ENCODE measurements at regions not wholly inside any gene's neighbourhood (a gene's known extent, or its start where the extent isn't known, plus 50 kb on each side); places are given as distances from the start of the nearest gene placed in this dataset.

DNA sequence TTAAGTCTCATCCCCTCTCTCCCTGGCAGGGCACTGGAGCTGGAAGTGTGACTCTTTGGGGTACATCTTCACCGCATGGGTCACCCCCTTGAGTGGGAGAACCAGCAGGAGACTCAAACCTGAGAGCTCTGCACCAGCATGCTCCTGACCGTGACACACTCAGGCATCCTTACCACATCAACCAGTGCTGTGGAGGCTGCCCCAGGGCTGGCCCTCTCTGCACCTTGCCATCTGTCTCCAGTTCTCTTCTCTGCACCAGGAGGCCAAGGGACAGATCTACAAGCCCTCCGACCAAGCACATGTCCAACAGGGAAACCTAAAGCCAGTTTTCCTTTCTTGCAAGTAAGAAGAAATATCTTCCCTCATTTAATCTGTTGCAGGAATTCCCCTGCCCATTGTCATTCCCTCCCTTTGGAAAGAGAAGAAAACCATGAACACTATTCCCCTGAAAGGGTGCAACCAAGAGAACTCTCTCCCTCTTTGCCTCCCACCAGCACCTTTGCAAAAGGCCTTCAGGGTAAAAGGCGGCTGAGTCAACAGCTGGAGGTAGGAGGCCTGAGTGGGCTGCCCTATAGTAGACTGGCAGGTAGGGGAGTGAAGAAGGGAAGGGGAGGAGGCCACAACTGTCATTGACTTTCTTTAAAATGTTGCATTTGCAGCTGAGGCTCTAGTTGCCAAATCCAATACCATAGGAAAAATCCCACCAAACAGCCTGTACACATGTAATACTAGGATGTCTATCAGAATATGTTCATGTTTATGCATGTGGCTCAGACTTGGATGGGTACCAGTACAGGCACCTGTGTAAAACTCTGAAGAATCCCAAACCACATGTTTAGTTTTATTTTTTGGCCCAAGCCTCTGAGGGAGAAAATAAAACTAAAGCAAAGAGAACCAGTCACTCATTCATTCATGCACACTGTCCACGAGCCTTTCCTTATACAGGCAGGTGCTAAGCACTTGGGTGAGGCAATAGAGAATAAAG, 117.0 kb downstream of the WT1 start:
- DNase-seq, result no peak

DNA sequence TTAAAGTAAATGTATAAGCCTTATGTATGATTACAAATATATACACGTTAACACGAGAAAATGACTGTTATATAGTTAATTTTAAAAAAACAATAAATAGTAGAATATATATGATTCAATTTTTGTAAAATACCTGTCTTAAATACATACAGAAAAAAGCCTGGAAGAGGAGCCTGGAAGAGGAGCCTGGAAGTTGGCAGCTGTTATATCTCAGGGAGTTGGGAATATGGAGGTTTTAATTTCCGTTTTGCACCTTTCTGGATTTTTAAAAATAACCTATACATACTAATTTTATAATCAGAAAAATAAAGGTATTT, 111.6 kb downstream of the WT1 start:
- DNase-seq, result no peak

DNA sequence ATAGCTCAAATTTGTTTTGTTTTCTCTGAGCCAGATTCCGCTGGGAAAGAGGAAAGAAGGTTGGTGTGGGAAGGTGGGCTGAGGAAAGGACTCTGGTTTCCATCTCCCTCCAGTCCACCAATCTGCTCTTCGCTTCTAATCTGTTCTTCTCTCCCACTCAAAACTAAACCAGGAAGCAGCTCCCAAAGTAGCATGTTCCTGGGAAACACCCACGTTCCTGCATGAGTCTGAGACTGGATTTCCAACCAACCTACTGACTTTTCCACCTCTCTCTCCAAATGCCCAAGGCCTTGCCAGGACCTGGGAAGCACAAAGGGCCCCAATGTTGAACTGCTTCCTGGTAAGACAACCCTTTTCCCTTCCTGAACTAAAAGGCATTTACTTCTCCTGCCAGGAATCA, 110.2 kb downstream of the WT1 start:
- no peak for DNase-seq

DNA sequence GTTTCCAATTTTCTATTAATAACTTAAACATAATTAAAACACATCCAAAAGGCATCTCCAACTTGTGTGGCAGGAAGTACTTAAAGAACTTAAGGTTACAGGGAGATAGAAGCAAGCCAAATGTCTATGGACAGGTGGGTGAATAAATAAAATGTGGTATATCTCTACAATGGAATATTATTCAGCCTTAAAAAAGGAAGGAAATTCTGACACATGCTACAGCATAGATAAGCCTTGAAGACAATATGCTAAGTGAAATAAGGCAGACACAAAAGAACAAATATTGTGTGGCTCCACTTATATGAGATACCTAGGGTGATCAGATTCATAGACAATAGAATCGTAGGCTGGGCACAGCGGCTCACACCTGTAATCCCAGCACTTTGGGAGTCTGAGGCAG, 109.6 kb downstream of the WT1 start:
- no peak for DNase-seq

DNA sequence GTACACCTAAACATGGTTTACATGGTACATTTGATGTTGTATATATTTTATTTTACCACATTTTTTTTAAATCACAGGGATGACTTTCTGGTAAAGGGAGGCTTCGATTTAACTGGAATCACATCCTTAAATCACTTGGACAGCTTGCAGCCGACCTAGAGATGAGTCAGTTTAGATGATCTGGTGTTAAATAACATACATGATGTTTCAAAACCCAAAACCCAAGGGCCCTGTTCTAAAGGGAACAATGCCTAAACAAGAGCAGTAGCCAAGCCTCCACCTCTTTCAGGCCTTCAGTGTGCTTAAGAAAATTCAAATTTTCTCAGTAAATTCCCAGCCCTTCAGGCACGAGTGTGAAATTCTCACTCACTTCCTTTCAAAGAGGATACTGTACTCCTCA, 108.8 kb downstream of the WT1 start:
- DNase-seq, result no peak

DNA sequence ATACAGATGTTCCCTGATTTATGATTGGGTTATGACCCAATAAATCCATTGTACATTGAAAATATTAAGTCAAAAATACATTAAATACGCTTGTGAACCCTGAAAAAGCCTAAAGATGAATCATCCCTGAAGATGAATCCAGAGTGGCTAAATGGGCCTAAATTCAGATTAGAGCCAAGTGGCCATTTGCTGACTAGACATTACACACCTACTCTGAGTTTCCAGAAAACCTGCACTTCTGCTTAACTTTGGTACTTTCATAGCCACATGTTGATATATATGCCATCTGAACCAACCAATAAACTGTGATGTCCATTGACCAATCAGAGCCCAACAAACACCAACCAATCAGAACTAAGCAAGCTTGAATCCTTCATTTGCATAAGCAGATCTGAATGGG, 106.9 kb downstream of the WT1 start:
- no peak for DNase-seq

DNA sequence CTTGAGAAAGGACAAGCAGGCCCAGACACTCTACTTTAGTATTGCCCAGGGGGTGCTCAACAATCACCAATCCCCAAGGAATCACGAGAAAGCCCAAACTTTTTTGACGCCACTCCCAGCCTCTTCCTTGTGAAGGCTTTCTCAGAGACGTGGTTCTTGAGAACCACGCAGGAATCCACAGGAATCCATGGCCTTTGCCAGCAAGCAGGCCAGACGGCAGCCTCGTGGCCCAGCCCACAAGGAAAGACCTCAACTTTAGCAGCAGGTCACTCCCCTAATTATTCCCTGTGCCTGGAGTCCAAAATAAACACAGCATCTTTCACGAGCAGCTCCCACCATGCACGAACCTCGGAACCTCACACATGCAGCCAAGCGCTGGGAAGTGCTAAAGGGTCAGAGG, 104.2 kb downstream of the WT1 start:
- DNase-seq, result no peak

DNA sequence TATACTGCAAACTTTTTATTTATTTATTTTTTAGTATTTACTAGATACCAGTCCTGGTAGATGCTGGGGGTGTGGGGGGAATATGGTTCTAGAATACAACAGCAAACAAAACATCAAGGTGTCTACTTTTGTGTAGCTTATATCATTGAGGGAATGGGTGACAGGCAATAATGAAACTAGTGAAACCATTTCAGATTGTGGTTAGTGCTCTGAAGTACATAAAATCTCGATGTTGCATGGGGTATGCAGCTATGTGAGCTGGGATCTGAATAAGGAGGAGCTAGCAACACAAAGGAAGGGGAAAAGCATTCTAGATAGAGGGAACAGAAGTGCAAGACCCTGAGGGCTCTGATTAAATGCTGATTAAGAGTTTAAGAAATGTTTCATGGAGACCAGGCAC, 103.5 kb downstream of the WT1 start:
- DNase-seq, result no peak

DNA sequence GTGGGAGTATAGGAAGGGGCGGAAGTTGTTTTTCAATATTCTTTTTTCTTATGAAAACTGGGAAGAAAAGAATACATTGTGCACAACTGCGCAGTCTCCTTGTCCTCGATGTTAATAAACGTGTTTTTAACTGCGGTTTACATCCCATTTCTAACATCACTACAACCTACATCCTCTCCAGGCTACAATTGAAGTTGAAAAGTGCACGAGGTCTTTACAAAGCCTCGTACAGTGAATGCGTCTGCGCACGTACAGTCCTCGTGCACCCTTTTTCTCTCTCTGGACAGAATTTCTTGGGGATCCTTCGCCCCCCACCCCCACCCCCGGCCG, 102.4 kb downstream of the WT1 start:
- DNase-seq, result no peak

DNA sequence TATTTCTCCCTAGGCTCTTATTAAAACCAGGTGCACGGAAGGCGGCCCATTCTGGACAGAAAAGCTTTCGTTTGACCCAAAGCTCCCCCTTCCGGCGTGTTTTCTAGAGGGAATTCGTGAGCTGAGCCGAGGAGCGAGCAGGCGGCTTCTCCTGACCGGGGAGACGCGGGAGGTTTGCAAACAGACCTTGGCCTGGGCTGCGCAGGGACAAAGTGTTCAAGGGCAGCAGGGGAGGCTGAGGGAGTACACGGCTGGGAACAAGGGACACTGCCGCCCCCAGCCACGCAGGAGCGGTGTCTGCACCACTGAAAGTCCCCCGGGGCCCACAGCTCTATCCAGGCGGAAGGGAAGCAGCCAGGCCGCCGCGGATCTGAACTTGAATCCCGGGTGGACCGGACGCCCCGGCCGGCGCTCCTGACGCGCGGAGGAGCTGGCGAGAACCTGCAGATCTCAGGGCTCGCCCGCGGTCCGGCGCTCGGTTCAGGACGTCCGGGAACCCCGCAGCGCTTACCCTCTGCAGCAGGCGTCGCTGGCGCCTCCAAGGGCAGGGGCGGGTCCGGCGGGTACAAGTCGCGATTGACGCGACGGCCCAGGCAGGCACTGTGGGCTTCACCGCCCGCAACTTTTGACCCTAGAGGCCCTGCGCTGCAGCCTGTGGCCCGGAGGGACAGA, 101.9 kb downstream of the WT1 start:
- no peak for DNase-seq

DNA sequence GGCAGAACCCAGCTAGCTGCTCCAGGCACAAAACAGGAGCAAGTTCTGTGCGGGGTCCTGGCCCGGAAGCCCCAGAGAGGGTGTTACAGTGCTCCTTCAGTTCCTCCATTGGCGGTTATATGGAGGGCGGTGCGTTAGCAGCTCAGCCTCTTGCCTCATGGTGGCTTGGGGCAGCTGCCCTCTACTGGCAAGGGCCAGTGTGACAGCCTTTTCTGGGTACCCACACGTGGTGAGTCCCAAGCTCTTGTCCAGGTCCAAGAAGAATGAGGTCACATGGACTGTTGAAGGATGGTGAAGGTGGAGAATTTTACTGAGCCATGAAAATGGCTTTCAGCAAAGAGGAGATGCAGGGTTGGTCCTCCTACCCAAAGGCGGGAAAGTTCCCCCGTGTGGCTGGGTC, 100.5 kb downstream of the WT1 start:
- no peak for DNase-seq
